Fibroblast of the conjunctiva (primary cell): ENCODE measurements at regions not wholly inside any gene's neighbourhood (a gene's known extent, or its start where the extent isn't known, plus 50 kb on each side); places are given as distances from the start of the nearest gene placed in this dataset.
"Not testable (repeated sequence)": the region's sequence is repeated elsewhere in the genome, so short reads cannot be mapped to it uniquely, and the experiment has no call there.

Experiments
- DNase-seq: peaks from one replicate; pipeline ENCODE4 v3.0.0-alpha.2; 2010; ENCODE audit warnings: low read depth

DNA sequence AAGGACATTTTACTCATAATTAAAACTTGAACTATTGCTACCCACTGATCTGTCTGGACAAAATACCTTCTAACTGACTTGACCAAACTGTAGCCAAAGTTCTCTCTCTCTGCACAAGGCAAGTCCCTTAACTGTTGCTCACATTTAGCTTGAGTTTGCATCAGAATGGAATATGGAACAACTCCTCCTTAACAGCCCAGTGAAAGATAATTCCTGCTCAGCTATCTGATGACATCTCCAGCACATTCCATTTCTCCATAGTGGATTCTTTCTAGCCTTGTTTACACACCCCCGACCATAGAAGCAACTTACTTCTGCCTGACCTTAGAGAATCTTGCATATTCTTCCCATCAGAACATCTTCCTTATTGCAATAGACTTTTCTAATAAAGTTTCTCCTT lies 317.2 kb upstream of the CDH2 start:
- no peak for DNase-seq

DNA sequence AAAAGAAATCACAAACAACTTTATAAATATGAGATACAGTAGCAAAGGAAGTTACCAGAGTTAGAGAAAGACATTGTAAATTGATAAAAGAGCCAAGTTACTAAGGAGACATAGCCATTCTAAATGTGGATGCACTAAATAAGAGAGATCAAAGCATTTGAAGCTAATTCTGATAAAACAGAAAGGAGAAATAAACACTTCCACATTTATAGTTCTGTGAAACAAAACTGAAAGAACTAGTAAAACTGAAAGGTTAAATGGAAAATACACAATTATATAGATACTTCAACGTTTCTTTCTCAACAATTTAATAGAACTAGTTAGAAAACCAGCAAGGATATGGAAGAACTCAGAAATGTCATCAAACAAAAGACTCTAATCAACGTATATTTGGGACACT lies 309.0 kb upstream of the CDH2 start:
- no peak for DNase-seq

DNA sequence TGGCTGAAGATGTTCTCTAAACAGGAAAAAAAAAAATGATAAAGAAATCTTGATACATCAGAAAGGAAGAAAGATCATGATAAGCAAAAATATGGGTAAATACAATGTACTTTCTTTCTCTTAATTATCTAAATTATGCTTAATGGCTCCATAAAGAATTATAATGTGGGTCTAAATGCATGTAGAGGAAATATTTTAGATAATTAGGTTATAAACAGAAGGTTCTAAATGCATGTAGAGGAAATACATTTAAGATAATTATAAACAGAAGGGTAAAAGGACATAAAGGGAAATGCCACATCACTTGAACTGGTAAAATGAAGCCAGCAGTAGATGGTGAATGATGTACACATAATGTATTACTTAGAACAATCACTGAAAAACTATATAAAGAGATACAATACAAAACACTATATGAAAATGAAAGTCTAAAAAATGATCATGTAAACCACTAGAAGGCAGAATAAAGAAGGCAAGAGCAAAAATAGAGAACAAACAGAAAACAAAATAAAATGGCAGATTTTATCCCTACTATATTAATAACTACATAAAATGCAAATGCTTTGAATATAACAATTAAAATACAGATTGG lies 308.4 kb upstream of the CDH2 start:
- DNase-seq = no peak

DNA sequence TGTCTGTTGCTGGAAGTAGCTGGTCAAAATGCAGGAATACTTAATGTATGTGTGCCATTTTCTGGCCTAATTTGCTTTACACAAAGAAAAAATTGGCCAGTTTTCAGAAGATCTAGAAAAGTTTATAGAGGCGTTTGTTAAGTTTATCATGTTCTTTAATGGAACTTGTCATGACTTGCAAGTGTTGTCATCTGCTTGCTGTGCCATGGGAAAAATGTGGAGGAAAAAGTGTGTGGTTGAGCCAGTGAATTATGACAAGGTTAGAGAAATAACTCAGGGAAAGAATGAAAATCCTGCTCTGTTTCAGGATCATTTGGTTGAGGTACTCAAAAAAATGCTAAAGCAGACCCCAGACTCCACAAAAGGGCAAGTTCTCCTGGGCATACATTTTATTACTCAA lies 301.6 kb upstream of the CDH2 start:
- no peak for DNase-seq

DNA sequence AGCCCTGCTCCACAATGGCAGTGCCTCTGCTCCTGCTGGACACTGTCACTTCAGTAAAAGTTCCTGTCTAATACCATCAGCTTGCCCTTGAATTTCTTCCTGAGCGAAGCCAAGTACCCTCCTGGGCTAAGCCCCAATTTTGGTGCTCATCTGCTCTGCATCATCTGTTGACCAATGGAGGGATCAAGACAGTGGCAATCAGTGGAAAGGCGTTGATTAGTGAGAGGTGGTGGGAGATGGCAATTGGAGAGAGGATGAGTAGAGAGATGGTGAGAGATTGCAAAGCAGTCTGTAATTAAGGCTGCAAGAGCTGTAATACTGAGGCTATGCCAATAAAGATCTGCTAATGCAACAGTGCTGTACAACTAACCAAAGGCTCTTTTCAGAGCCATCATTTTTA lies 299.4 kb upstream of the CDH2 start:
- no peak for DNase-seq

DNA sequence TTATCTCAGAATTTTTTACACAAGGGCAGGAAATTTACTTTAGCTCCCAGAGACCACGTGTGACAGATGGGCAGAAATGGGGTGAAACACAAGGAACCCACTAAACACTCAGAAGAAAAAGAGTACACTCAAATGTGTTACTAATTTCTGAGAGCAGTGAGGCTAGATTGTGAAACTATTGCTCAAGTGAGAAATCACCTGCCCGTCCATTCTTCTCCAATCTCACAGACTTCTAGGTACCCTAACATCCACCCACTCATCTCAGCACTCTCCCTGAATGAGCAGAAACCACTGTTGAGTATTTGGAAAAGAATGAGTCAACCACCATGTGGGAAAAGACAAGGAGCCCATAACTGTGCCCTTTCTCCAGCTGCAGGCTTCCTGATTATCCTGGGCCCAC lies 293.0 kb upstream of the CDH2 start:
- no peak for DNase-seq

DNA sequence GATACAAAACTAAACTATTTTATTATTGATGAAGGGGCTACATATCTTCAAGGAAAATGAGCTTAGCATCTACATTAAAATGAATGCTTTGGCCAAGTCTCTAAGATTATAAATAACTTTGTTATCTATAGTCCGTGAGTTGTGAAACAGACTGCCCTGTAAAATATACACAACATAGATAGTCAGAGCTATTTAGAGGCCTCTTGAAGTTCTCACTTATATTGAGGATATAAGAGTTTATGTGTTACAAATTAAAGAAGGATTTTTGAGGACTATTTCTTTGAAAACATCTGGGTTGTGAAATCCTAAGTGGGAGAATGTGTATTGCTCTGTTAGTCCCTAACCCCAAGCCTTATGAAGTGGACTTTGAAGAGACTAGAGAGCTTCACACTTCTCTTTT lies 292.0 kb upstream of the CDH2 start:
- DNase-seq = no peak

DNA sequence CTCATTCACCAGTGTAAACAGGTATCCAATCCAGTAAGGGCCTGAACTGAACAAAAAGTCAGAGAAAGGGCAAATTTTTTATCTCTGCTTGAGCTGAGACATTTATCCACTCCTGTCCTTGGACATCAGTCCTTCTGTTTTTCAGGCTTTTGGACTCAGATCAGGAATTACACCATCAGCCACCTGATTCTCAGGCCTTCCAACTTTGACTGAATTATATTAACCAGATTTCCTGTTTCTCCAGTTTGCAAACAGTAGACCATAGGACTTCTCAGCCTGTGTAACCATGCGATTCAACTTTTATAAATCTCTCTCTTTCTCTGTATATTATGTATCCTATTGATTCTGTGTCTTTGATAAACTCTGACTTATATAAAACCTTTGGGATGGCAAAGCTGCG lies 289.3 kb upstream of the CDH2 start:
- no peak for DNase-seq

DNA sequence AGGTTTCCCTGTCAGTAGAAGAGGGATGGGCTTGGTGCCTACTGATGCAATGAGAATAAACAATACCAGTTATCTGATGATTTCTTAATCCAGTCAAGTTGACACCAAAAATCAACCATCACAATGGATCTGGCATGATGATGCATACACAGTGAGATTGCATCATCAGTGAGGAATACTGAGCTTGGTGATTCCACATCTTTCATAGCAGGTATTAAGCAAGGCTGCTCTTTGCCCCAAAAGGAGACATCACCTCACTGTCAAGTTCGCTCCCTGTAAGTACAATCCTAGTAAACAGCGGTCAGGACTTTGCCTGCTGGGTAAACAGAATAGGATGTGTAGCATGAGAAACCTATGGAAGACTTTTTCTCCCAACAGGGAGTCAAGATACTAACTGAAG lies 282.7 kb upstream of the CDH2 start:
- no peak for DNase-seq

DNA sequence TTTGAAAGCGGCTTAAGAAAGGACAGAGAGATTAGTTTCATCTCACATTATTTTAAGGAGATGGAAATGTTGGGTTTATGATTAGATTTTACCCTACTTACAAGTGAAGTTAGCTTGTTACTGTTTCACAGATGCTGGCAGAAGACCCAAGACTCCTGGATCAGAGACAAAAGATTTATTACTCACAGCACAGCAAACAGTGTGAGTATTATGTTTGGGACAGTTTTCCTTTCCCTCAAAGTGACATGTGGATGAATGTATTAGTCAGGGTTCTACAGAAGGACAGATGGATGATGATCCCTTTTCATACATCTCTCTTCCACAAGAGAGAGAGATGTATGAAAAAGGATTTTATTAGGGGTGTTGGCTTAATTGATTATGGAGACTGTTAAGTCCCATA lies 281.8 kb upstream of the CDH2 start:
- DNase-seq = no peak

DNA sequence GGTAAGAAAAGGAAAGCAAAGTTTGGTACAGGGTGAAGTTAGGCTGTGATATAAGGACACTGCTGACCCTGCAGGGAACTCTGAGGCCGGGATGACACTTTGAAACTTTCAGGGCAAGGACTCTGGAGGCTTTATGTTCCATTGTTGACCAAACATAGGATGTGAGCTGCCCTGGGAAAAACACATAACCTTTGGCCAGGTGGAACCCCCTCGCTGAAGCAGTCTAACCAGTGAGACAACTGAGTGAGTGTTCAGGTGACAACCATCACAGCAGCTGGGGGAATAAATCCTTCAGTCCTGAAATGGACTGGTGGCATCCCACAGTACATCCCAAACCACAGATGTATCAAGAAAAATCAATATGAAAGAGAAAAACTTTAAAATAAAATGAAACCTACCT lies 280.9 kb upstream of the CDH2 start:
- no peak for DNase-seq

DNA sequence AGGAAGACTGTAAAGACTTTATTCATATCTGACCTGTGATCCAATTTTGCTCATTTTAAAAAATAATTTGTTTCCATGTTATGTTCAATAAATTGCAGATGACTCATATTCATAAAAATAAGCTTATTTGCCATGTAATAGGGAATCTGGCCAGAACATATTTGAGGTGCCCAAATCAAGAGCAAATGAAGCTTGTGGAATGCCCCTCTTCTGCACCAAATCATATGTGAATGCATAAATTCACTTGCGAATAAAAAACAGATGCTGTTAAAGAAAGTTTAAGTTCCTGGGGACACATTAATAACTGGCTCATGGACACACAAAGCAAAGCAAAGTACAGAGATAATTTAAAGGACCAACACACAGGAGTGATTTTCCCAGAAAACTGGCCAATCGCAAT lies 279.0 kb upstream of the CDH2 start:
- DNase-seq = no peak

DNA sequence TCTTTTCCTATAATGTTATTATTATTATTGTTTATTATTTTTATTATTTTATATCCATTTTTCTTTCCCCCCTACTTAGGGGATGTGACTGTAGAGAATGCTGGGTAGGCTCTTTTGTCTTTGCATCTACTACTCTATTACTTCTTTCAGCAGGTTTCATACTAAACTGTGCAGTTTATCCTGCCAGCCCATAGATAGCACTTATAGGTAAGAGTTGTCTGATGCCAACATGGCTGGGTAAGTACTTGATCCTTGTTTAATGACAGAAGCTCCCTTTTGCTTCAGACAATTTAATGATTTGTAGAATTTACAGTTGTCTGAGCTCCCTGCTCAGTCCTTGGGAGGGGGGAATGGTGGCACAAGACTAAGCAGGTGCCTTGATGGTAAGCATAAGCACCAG lies 262.9 kb upstream of the CDH2 start:
- DNase-seq = no peak

DNA sequence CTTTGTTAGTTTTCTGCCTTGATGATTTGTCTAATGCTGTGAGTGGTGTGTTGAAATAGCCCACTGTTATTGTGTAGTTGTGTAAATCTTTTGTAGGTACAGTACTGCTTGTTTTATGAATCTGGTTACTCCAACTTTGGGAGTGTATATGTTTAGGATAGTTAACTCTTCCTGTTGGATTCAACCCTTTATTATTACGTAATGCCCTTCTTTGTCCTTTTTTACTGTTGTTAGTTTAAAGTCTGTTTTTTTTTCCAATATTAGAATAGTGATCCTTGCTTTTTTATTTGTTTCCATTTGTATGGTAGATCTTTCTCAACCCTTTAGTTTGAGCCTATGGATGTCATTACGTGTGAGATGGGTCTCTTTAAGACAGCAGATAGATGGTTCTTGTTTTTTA lies 261.5 kb upstream of the CDH2 start:
- no peak for DNase-seq

DNA sequence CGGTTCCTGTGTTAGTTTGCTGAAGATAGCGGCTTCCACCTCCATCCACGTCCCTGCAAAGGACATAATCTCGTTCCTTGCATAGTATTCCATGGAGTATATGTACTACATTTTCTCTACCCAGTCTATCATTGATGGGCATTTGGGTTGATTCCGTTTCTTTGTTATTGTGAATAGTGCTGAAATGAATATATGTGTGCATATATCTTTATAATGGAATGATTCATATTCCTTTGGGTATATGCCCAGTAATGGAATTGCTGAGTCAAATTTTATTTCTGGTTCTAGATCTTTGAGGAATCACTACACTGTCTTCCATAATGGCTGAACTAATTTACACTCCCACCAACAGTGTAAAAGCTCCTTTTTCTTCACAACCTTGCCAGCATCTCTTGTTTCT lies 255.4 kb upstream of the CDH2 start:
- DNase-seq = no peak

DNA sequence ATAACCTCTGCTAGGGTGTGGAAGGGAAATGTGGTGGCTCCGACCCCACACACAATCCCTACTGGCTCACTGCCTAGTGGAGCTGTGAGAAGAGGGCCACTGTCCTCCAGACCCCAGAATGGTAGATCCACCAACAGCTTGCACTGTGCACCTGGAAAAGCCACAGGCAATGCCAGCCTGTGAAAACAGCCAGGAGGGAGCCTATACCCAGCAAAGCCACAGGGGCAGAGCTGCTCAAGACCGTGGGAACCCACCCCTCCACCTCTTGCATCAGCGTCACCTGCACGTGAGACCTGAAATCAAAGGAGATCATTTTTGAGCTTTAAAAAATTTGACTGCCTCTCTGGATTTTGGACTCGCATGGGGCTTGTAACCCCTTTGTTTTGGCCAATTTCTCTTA lies 249.0 kb upstream of the CDH2 start:
- DNase-seq = no peak

DNA sequence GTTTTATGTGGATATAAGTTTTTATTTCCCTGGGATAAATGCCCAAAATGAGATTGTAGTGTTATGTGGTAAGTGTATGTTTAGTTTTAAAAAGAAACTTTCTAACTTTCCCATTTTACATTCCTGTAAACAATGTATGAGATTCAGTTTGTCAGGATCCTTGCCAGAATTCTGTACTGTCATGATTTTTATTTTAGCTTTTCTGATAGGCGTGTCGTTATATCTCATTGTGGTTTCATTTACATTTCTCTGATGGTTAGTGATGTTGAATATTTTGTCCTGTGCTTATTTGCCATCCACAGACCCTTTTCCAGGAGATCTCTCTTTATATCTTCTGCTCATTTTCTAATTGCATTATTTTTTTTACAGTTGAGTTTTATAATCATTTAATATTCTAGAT lies 245.6 kb upstream of the CDH2 start:
- DNase-seq = no peak

DNA sequence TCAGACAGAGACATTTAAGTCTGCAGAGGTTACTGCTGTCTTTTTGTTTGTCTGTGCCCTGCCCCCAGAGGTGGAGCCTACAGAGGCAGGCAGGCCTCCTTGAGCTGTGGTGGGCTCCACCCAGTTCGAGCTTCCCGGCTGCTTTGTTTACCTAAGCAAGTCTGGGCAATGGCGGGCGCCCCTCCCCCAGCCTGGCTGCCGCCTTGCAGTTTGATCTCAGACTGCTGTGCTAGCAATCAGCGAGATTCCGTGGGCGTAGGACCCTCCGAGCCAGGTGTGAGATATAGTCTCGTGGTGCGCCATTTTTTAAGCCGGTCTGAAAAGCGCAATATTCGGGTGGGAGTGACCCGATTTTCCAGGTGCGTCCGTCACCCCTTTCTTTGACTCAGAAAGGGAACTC lies 245.0 kb upstream of the CDH2 start:
- DNase-seq = not testable (repeated sequence)

DNA sequence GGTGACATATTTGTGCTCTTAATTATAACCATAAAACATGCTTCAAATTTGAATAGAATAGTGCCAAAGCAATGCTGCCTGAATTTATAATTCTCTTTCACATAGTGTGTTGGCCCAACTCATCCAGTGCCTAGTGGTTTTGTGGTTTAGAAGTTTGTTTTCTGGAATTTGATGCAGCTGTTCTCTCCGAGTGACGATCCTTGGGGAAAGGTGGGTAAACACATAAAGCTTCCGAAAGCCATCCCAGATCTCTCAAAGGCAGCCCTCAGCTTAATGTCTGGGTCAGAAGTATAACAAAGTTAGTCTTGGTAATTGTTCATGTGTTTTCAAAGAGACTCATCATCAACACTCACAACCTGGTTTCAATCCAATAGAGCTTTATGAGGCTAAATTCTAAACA lies 235.6 kb upstream of the CDH2 start:
- no peak for DNase-seq

DNA sequence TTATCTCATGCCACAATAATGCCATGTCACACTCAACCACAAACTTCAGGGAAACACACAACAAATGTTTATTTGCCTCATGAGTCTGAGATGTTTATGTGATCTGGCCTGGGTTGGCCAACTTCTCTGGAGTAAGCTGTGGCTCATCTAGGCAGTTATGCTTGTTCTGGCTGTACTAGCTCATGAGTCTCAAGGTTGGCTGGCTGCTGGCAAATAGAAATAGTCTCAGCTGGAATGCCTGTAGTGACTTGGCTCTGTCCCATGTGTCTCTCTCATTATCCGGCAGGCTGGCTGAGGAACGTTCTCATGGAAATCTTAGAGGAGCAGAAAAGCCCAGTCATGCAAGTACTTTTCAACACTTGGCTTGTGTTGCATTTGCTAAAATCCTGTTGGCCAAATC lies 234.9 kb upstream of the CDH2 start:
- no peak for DNase-seq

DNA sequence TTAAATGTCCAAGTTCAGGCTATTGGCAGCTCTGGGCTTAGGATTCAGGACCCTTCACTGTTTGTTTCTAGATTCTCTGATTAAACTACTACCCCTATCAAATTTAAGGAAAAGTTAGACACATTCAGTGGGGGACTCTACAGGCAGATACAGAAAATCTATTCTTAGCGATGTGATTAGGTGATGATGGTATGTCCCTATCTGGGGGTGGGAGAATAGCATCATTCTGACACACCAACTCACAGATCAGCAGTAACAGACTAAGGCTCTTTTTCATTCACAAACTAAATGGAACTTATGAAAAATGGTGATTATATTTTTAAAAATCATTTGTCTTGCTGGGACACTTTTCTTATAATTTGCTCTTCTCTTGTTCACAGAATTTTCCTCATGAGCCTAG lies 232.9 kb upstream of the CDH2 start:
- no peak for DNase-seq

DNA sequence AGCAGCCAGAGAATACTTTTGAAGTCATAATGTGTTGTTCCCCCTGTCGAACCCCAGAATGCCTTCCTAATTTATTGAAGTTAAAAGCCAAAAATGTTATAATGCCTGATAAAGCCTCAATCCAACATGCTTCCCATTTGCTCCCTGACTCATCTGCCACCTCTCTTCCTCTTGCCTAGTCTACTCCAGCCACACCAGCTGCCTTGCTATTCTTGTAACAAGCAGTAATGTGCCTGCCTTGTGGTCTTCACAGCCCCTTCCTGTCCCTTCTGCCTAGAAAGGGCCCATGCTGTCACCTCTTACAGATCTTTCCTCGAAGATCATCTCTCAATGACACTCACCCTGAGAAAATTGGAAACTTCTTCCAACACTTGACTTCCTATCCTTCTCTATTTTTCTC lies 231.6 kb upstream of the CDH2 start:
- DNase-seq = no peak

DNA sequence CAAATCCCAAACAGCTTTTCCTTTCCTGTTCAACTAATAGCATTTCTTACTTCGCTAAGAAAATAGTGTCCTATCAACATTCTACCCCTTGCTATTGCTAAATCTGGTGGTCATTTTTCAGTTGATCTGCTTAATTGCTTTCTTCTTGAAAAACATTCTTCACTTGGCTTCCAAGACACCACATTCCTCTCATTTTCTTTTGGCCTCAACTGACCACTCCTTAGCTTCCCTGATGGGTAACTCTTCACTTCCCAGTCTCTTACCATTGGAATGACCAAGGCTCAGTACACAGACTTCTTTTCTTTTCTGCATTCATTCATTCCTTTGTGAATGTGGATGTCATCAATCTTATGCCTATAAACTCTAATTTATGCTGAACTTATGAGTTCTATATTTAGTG lies 230.8 kb upstream of the CDH2 start:
- no peak for DNase-seq

DNA sequence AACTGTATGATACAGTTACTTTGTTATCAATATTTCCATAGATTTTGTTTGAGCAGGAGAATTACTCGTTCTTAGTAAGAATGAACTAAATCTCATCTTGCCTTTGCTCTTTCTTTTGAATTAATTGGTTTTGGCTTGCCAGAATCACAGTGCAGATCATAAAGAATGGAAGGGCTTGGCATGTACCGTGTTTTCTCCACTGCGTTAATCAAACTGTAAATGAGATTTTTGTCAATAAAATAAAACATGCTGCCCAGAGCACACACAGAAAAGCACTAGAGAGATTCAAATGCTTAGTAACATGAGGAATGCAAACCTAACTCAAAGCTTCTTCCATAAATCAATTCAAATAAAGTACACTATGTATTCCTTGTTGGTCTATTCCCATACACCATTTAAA lies 229.6 kb upstream of the CDH2 start:
- no peak for DNase-seq

DNA sequence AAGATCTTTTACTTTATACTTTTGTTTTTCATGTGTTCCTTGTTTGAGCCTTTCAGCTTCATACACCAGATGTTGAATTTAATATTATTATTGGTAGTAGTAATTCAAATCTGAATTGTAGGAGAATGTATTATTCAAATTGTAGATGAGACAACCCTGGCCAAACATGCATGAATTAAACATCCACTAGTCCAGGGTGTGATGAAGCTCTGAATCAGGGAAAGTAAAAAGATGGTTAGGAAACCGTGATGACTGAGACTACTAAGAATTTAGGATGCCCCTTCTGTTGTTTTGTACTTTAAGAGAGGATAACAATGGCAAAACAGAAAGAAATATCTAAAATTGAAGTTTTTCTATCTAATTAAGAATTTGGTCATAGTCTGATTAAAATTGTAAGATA lies 227.8 kb upstream of the CDH2 start:
- no peak for DNase-seq
